ENCODE measurements at regions not wholly inside any gene's neighbourhood (a gene's known extent, or its start where the extent isn't known, plus 50 kb on each side); places are given as distances from the start of the nearest gene placed in this dataset.

GRCh38 chr3:127342735-127343134 lies 54.9 kb upstream of the PRR20G start:
- POLR2A ChIA-PET = no interaction called here
- CTCF ChIA-PET = no interaction called here
- DNase-seq (ENCODE audit: extremely low spot score) = no peak
- no peak for TF ChIP-seq ZNF384 (IDR thresholded peaks at IDR 0.05)
- no peak for TF ChIP-seq SUZ12 (IDR thresholded peaks at IDR 0.05)
- no peak for TF ChIP-seq FOXA1 (IDR thresholded peaks at IDR 0.05)
- no peak for TF ChIP-seq CTBP1 (IDR thresholded peaks at IDR 0.05; ENCODE audit: borderline replicate concordance)
- TF ChIP-seq ARNT (IDR thresholded peaks at IDR 0.05) = no peak
- TF ChIP-seq SP1 (IDR thresholded peaks at IDR 0.05) = no peak
- no peak for TF ChIP-seq NFRKB (IDR thresholded peaks at IDR 0.05)
- TF ChIP-seq TARDBP (IDR thresholded peaks at IDR 0.05) = no peak
- no peak for TF ChIP-seq L3MBTL2 (conservative IDR thresholded peaks at IDR 0.05)
- no peak for TF ChIP-seq PKNOX1 (IDR thresholded peaks at IDR 0.05)
- no peak for TF ChIP-seq FOXM1 (IDR thresholded peaks at IDR 0.05; ENCODE audit: borderline replicate concordance)
- TF ChIP-seq FOXK2 (IDR thresholded peaks at IDR 0.05) = no peak

GRCh38 chr3:127339928-127340861 lies 52.3 kb upstream of the PRR20G start:
- no peak for DNase-seq (ENCODE audit: extremely low spot score)
- no peak for TF ChIP-seq LEF1 (IDR thresholded peaks at IDR 0.05; ENCODE audit: borderline replicate concordance)
- no peak for TF ChIP-seq PKNOX1 (IDR thresholded peaks at IDR 0.05)
- no peak for TF ChIP-seq CTBP1 (IDR thresholded peaks at IDR 0.05; ENCODE audit: borderline replicate concordance)
- no peak for TF ChIP-seq ZNF384 (IDR thresholded peaks at IDR 0.05)
- TF ChIP-seq FOXA1 (IDR thresholded peaks at IDR 0.05) = no peak
- no peak for TF ChIP-seq SUZ12 (IDR thresholded peaks at IDR 0.05)
- no peak for TF ChIP-seq FOXK2 (IDR thresholded peaks at IDR 0.05)
- TF ChIP-seq SP1 (IDR thresholded peaks at IDR 0.05) = no peak
- TF ChIP-seq NFRKB (IDR thresholded peaks at IDR 0.05) = no peak
- no peak for TF ChIP-seq L3MBTL2 (conservative IDR thresholded peaks at IDR 0.05)
- no peak for TF ChIP-seq TARDBP (IDR thresholded peaks at IDR 0.05)
- no peak for TF ChIP-seq ARNT (IDR thresholded peaks at IDR 0.05)
- POLR2A ChIA-PET = no interaction called here
- CTCF ChIA-PET = no interaction called here

GRCh38 chr3:127339016-127339415 lies 51.2 kb upstream of the PRR20G start:
- DNase-seq (ENCODE audit: extremely low spot score) = no peak
- ChIA-PET POLR2A (no interaction called here), CTCF (interaction anchor here (0.7 kb wide), 1 partner anchor 207 kb away, joined by 3 read pairs; no protein-coding TSS in a partner anchor)
- TF ChIP-seq SUZ12 (IDR thresholded peaks at IDR 0.05) (no peak), NFRKB (IDR thresholded peaks at IDR 0.05) (no peak), ZNF384 (IDR thresholded peaks at IDR 0.05) (no peak), BHLHE40 (IDR thresholded peaks at IDR 0.05; ENCODE audit: borderline replicate concordance) (no peak), SP1 (IDR thresholded peaks at IDR 0.05) (no peak), ARNT (IDR thresholded peaks at IDR 0.05) (no peak), TARDBP (IDR thresholded peaks at IDR 0.05) (no peak), CTBP1 (IDR thresholded peaks at IDR 0.05; ENCODE audit: borderline replicate concordance) (no peak), FOXK2 (IDR thresholded peaks at IDR 0.05) (no peak), ELF4 (IDR thresholded peaks at IDR 0.05) (no peak), PKNOX1 (IDR thresholded peaks at IDR 0.05) (no peak), FOXA1 (IDR thresholded peaks at IDR 0.05) (no peak), L3MBTL2 (conservative IDR thresholded peaks at IDR 0.05) (no peak), FOXM1 (IDR thresholded peaks at IDR 0.05; ENCODE audit: borderline replicate concordance) (no peak), LEF1 (IDR thresholded peaks at IDR 0.05; ENCODE audit: borderline replicate concordance) (no peak)

- TF ChIP-seq FOXK2 (IDR thresholded peaks at IDR 0.05) = no peak
- TF ChIP-seq TARDBP (IDR thresholded peaks at IDR 0.05) = no peak
- DNase-seq (ENCODE audit: extremely low spot score) = no peak
- CTCF ChIA-PET = no interaction called here
- POLR2A ChIA-PET = no interaction called here
Measured at GRCh38 chr3:127337911-127338531, 50.2 kb upstream of the PRR20G start.

Data from HEK293T (cell line).